Stomach (tissue), 8 donors: ENCODE measurements at regions not wholly inside any gene's neighbourhood (a gene's known extent, or its start where the extent isn't known, plus 50 kb on each side); places are given as distances from the start of the nearest gene placed in this dataset.

Experiments
- DNase-seq, 2 donors: peaks; one replicate each; pipeline versions ENCODE4 v3.0.0 to v3.0.0-alpha.2; 2013 to 2019
- H3K27ac ChIP-seq, 5 donors: fragments of 200-600 bp in 4 of 5; sonication (generic) in 4 of 5; one replicate each; pipeline ENCODE4 v1.5.1; 2013 to 2019; ENCODE audit warnings: mild to moderate bottlenecking in 1 of 5, moderate library complexity in 1 of 5
- H3K27me3 ChIP-seq, 3 donors: fragments of 200-600 bp; sonication (generic); one replicate each; pipeline ENCODE4 v1.5.1; 2017 to 2019; ENCODE audit warnings: mixed run types in 1 of 3
- H3K36me3 ChIP-seq, 4 donors: fragments of 200-600 bp; sonication (generic); 1 replicate in 3 of 4; 2 replicates in 1 of 4; pipeline ENCODE4 v1.5.1; 2016 to 2019
- H3K4me1 ChIP-seq, 4 donors: fragments of 200-600 bp; sonication (generic); one replicate each; pipeline ENCODE4 v1.5.1; 2016 to 2019
- H3K4me3 ChIP-seq, 4 donors: fragments of 200-600 bp; sonication (generic) in 3 of 4; one replicate each; pipeline ENCODE4 v1.5.1; 2016 to 2019; ENCODE audit warnings: mild to moderate bottlenecking in 1 of 4
- H3K9me3 ChIP-seq, 4 donors: fragments of 200-600 bp; sonication (generic); one replicate each; pipeline ENCODE4 v1.5.1; 2016 to 2019
- EP300 ChIP-seq: sonication (generic); formaldehyde crosslinking; IDR thresholded peaks from one replicate; pipeline ENCODE4 v1.6.1; 2017; ENCODE audit warnings: antibody characterized with exemption
- POLR2A ChIP-seq, 4 donors: fragments of 450-650 bp; IDR thresholded peaks; one replicate each; pipeline ENCODE4 v1.6.1; 2016; ENCODE audit warnings: antibody characterized with exemption in 4 of 4, control low read depth in 2 of 4, mild to moderate bottlenecking in 1 of 4, moderate library complexity in 1 of 4
- POLR2AphosphoS5 ChIP-seq, 3 donors: sonication (generic); formaldehyde crosslinking; IDR thresholded peaks; one replicate each; pipeline ENCODE4 v1.6.1; 2016; ENCODE audit warnings: antibody characterized with exemption in 3 of 3
- WGBS, 5 donors: extraction: QIAGEN DNeasy Blood & Tissue Kit in 3 of 5; methylation state at CpG; one replicate each; pipeline versions ENCODE4 v1.1.5 to v1.1.7; 2013 to 2018; 5-methylcytosine and 5-hydroxymethylcytosine counted together
- intact Hi-C: fragments of 100-400 bp; cut with DNase I; formaldehyde crosslinking; loops from one replicate; pipeline ENCODE4 v1.15.1; 2023; ENCODE audit warnings: low total_unique reads
- TF ChIP-seq, protein P1 (sequence below), 7 experiments: fragments of 450-650 bp in 4 of 7; fragments of 200-600 bp in 3 of 7; sonication (generic) in 3 of 7; IDR thresholded peaks; one replicate each; pipeline ENCODE4 v1.5.1; 2016 to 2019; ENCODE audit warnings: antibody characterized with exemption in 7 of 7, control low read depth in 2 of 7, mild to moderate bottlenecking in 1 of 7
- donor health status: healthy with polysubstance abuse.
- donor health status: Bipolar disorder and iron deficiency.
- donor health status: healthy.

DNA sequence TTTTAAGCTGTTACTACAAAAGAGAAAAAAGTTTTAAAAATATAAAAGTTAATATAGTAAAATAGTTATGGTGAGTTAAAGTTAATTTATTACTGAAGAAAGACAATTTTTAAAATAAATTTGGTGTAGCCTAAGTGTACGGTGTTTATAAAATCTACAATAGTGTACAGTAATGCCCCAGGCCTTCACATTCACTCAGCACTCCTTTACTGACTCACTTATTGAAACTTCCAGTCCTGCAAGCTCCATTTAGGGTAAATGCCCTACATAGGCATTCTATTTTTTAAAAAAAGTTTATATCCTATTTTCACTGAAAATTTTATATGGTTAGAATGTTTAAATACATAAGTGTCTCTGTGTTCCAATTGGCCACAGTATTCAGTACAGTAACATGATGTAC, 769.5 kb upstream of the NOVA1 start:
- Histone ChIP-seq H3K36me3 (no peaks in the 10 kb centered on the region), H3K9me3 (peaks cover 0 to 4% (median 2%) of the 10 kb centered on the region in 4 donors), H3K4me3 (no peak overlapping the region), H3K27me3 (no peaks in the 10 kb centered on the region), H3K4me1 (no peaks in the 10 kb centered on the region), H3K27ac (no peak overlapping the region)
- 81 to 95% (median 92%) methylated on average over 1 of the region's 1 CpG for WGBS, 5 donors
- TF ChIP-seq, protein P1, sequence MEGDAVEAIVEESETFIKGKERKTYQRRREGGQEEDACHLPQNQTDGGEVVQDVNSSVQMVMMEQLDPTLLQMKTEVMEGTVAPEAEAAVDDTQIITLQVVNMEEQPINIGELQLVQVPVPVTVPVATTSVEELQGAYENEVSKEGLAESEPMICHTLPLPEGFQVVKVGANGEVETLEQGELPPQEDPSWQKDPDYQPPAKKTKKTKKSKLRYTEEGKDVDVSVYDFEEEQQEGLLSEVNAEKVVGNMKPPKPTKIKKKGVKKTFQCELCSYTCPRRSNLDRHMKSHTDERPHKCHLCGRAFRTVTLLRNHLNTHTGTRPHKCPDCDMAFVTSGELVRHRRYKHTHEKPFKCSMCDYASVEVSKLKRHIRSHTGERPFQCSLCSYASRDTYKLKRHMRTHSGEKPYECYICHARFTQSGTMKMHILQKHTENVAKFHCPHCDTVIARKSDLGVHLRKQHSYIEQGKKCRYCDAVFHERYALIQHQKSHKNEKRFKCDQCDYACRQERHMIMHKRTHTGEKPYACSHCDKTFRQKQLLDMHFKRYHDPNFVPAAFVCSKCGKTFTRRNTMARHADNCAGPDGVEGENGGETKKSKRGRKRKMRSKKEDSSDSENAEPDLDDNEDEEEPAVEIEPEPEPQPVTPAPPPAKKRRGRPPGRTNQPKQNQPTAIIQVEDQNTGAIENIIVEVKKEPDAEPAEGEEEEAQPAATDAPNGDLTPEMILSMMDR (IDR thresholded peaks at IDR 0.05), result no peak
- TF ChIP-seq POLR2A (IDR thresholded peaks at IDR 0.05) (no peak), POLR2AphosphoS5 (IDR thresholded peaks at IDR 0.05) (no peak), EP300 (no peak)
- no peak for DNase-seq
- intact Hi-C loops, result no loop called here

DNA sequence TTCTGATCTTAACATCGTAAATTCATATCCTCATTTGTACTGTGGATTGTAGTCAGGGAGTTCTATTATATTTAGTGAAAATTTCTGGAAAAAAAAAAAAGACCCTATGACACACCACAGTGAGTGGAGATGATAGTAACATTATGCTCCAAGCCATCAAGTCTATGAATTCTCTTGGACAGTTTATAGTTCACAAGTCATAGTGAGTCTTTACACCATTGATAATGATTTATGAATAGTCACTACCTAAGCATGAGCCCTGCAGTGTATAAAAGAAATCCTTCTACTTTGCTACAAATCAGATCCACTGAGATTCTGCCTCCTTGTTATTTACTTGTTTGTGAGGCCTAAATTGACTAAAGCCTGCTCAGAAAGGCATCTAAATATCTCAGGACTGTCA, 772.2 kb upstream of the NOVA1 start:
- H3K4me3 ChIP-seq, result no peak overlapping the region
- H3K9me3 ChIP-seq, result no peaks in the 10 kb centered on the region
- no peaks in the 10 kb centered on the region for H3K27me3 ChIP-seq
- WGBS, 5 donors, result 87 to 94% (median 89%) methylated on average over 1 of the region's 1 CpG
- intact Hi-C loops, result no loop called here
- no peak for TF ChIP-seq POLR2AphosphoS5 (IDR thresholded peaks at IDR 0.05)
- TF ChIP-seq POLR2A (IDR thresholded peaks at IDR 0.05), result no peak
- TF ChIP-seq EP300, result no peak
- H3K27ac ChIP-seq, result no peak overlapping the region
- no peaks in the 10 kb centered on the region for H3K36me3 ChIP-seq
- H3K4me1 ChIP-seq, result no peaks in the 10 kb centered on the region
- DNase-seq, result no peak

DNA sequence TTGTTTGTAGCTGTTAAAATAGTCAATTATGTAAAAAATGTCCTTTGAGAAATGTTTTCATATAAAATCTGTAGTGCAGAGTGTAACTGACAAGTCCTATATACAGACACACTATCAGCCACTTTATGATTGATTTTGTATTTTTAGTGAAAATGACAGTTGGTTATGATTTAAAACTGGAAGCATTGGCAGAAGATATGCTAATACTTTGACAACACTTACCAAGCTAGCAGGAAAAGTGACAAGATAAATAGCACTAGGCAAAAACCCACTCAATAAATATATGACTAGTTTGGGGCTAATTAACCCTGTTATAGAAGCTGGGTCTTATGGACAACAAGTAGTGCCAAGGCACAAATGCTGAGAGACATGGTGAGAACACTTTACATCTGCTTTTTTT, 772.9 kb upstream of the NOVA1 start:
- no peaks in the 10 kb centered on the region for H3K27me3 ChIP-seq
- H3K4me3 ChIP-seq, result no peak overlapping the region
- no peaks in the 10 kb centered on the region for H3K4me1 ChIP-seq
- no peaks in the 10 kb centered on the region for H3K9me3 ChIP-seq
- no peak overlapping the region for H3K27ac ChIP-seq
- DNase-seq, result no peak
- TF ChIP-seq, protein P1 (IDR thresholded peaks at IDR 0.05), result no peak
- TF ChIP-seq POLR2AphosphoS5 (IDR thresholded peaks at IDR 0.05) (no peak), POLR2A (IDR thresholded peaks at IDR 0.05) (no peak), EP300 (no peak)
- no peaks in the 10 kb centered on the region for H3K36me3 ChIP-seq
- intact Hi-C loops, result no loop called here

DNA sequence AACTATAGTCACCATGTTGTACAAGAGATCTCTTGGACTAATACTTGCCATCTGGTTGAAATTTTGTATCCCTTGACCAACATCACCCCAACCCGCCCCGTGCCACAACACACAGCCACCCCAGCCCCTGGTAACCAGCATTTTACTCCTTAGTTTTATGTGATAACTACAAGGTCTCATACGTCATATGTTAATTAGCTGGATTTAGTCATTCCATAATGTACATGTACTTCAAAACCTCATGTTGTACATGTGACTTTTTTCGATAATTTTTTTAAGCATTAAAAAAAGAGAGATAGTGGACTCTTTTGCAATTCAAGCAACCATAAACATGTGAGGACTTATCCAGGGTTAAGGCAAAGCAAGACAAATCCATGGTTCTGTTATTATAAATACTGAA, 773.4 kb upstream of the NOVA1 start:
- Histone ChIP-seq H3K36me3 (no peaks in the 10 kb centered on the region), H3K27ac (no peak overlapping the region), H3K9me3 (peaks cover 0 to 4% (median 1%) of the 10 kb centered on the region in 4 donors), H3K27me3 (no peaks in the 10 kb centered on the region), H3K4me3 (no peak overlapping the region), H3K4me1 (no peaks in the 10 kb centered on the region)
- DNase-seq, result no peak
- intact Hi-C loops, result no loop called here
- 82 to 90% (median 86%) methylated on average over 4 of the region's 4 CpGs for WGBS, 5 donors
- TF ChIP-seq, protein P1 (IDR thresholded peaks at IDR 0.05), result no peak
- TF ChIP-seq POLR2A (IDR thresholded peaks at IDR 0.05) (no peak), POLR2AphosphoS5 (IDR thresholded peaks at IDR 0.05) (no peak), EP300 (no peak)

DNA sequence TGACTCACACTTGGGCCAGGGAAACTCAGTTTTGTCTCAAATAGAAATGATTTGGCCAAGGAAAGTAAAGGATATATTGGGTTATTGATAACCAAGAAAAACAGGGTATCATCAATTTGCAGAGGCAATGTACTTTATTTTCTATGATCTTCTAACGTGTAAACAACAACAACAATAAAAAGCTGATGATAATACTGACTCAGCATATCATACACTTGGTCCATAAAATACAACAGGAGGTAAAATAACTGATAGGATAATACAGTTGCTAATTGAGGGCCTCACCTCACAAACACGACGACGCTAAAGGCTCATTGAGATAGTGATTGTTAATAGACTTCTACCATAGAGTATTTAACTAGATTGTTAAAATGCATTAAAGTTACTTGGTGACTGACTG, 774.0 kb upstream of the NOVA1 start:
- 56 to 74% (median 63%) methylated on average over 4 of the region's 4 CpGs for WGBS, 5 donors
- TF ChIP-seq EP300, result no peak
- TF ChIP-seq, protein P1 (IDR thresholded peaks at IDR 0.05), result no peak
- TF ChIP-seq POLR2AphosphoS5 (IDR thresholded peaks at IDR 0.05), result no peak
- TF ChIP-seq POLR2A (IDR thresholded peaks at IDR 0.05), result no peak
- Histone ChIP-seq H3K4me1 (no peaks in the 10 kb centered on the region), H3K36me3 (no peaks in the 10 kb centered on the region), H3K27ac (no peak overlapping the region), H3K27me3 (no peaks in the 10 kb centered on the region), H3K4me3 (no peak overlapping the region), H3K9me3 (peaks cover 0 to 10% (median 7%) of the 10 kb centered on the region in 4 donors)
- intact Hi-C loops, result no loop called here
- no peak for DNase-seq
